ENCODE measurements at regions not wholly inside any gene's neighbourhood (a gene's known extent, or its start where the extent isn't known, plus 50 kb on each side); places are given as distances from the start of the nearest gene placed in this dataset.

DNA sequence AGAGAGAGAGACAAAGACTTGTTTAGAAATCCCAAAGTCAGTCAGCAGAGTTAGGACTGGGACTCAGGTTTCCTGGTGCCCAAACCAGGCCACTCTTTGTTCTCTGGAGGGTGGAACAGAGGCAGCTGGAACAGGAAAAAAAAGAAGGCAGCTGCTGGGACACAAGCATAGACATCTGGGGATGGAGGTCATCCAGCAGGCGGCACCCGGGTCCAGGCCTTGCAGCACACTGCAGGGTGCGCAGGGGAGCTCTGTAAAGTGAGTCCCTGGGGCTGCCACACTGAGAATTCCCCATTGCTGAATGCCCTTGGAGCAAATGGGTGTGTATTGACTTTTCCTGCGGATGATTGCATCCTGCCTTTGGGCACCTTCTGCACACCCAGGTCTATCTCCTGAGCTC, 222.9 kb upstream of the CSF3R start:
- TF ChIP-seq, protein P1, sequence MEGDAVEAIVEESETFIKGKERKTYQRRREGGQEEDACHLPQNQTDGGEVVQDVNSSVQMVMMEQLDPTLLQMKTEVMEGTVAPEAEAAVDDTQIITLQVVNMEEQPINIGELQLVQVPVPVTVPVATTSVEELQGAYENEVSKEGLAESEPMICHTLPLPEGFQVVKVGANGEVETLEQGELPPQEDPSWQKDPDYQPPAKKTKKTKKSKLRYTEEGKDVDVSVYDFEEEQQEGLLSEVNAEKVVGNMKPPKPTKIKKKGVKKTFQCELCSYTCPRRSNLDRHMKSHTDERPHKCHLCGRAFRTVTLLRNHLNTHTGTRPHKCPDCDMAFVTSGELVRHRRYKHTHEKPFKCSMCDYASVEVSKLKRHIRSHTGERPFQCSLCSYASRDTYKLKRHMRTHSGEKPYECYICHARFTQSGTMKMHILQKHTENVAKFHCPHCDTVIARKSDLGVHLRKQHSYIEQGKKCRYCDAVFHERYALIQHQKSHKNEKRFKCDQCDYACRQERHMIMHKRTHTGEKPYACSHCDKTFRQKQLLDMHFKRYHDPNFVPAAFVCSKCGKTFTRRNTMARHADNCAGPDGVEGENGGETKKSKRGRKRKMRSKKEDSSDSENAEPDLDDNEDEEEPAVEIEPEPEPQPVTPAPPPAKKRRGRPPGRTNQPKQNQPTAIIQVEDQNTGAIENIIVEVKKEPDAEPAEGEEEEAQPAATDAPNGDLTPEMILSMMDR (IDR thresholded peaks at IDR 0.05): no peak
- TF ChIP-seq POLR2A (IDR thresholded peaks at IDR 0.05) (no peak), POLR2AphosphoS5 (IDR thresholded peaks at IDR 0.05) (no peak)

Measured in transverse colon (tissue), 4 donors.